Dendritic cell treated with granulocyte-macrophage colony-stimulating factor and Interleukin-4, amounts not matched to agents 40 ng/mL and 50 ng/mL, for 4 days (primary cell): ENCODE measurements at regions not wholly inside any gene's neighbourhood (a gene's known extent, or its start where the extent isn't known, plus 50 kb on each side); places are given as distances from the start of the nearest gene placed in this dataset.
"Not testable (repeated sequence)": the region's sequence is repeated elsewhere in the genome, so short reads cannot be mapped to it uniquely, and the experiment has no call there.

Experiments
- H3K27ac Mint-ChIP-seq: one replicate; pipeline ENCODE4 v1.8.0; 2022; ENCODE audit warnings: mild to moderate bottlenecking, mixed read lengths
- H3K27me3 Mint-ChIP-seq: one replicate; pipeline ENCODE4 v1.8.0; 2022; ENCODE audit warnings: mild to moderate bottlenecking, mixed read lengths
- H3K36me3 Mint-ChIP-seq: one replicate; pipeline ENCODE4 v1.8.0; 2022; ENCODE audit warnings: low read depth, mixed read lengths
- H3K4me1 Mint-ChIP-seq: one replicate; pipeline ENCODE4 v1.8.0; 2022; ENCODE audit warnings: low read depth, mixed read lengths
- H3K4me3 Mint-ChIP-seq: one replicate; pipeline ENCODE4 v1.8.0; 2022; ENCODE audit warnings: mild to moderate bottlenecking, moderate library complexity, mixed read lengths
- H3K9me3 Mint-ChIP-seq: one replicate; pipeline ENCODE4 v1.8.0; 2022; ENCODE audit warnings: mixed read lengths
- intact Hi-C: fragments of 100-400 bp; cut with micrococcal nuclease; formaldehyde crosslinking; loops from one replicate; pipeline ENCODE4 v1.15.0; 2022

DNA sequence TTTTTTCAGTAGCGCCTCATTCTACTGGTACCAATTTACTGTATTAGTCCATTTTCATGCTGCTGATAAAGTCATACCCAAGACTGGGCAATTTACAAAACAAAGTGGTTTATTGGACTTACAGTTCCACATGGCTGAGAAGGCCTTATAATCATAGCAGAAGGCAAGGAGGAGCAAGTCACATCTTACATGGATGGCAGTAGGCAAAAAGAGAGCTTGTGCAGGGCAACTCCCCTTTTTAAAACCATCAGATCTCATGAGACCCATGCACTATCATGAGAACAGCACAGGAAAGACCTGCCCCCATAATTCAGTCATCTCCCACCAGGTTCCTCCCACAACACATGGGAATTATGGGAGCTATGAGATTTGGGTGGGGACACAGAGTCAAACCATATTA, 443.5 kb downstream of the SH2D1A start:
- peaks cover 15% of the 10 kb centered on the region for H3K9me3 Mint-ChIP-seq
- H3K4me1 Mint-ChIP-seq, intact Hi-C loops, H3K27me3 Mint-ChIP-seq, H3K27ac Mint-ChIP-seq, H3K36me3 Mint-ChIP-seq, H3K4me3 Mint-ChIP-seq: not testable (repeated sequence)

DNA sequence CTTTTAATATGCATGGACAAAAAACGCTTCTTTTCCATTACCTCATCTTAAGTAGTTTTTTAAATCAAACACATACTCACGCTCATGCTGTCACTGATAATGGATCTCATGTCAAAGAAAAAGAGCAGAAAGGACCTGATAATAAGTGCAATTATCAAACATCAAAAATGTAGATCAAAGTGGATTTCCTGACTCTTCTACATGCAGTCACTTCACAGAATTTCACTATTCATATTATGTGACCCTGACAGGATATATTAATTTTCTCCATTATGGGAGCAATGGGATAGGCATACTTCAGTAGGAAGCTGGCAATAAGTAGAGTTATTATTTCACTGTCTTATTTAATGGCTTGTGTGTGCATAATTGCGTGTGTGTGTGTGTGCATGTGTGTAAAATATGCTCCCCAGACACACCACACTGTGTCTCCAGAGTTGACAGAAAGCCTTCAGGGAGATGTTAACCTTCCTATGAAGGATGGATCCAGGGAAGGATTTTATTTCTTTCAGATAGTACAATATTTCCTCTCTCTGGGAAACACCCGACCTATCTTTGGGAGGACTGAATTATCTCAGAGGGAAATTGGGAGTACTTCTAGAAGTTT, 445.2 kb downstream of the SH2D1A start:
- peaks cover 15% of the 10 kb centered on the region for H3K9me3 Mint-ChIP-seq
- H3K4me3 Mint-ChIP-seq: no peak overlapping the region
- H3K4me1 Mint-ChIP-seq: no peaks in the 10 kb centered on the region
- no peak overlapping the region for H3K27ac Mint-ChIP-seq
- H3K27me3 Mint-ChIP-seq: no peaks in the 10 kb centered on the region
- H3K36me3 Mint-ChIP-seq: no peaks in the 10 kb centered on the region
- intact Hi-C loops: no loop called here

DNA sequence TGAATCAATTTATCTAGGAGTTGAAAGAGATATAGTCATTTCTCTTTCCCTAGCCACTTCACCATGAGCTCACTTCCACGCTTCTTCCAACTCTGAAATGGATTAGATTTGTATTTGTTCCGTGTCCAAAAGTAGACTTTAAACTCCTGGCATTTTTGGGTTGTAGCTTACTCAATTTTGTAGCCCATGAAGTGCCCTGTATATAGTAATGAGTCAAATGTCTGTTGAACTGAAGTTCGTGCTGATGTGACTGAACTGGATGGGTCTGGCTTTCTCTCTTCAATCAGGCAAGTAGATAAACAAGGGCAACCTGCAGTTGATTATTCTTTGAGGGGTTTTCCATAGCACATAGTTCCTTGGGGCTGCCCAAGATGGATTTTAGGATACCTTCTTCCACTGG, 450.6 kb downstream of the SH2D1A start:
- Mint-ChIP-seq H3K27me3 (no peaks in the 10 kb centered on the region), H3K36me3 (no peaks in the 10 kb centered on the region), H3K9me3 (peaks cover 17% of the 10 kb centered on the region), H3K27ac (no peak overlapping the region), H3K4me3 (no peak overlapping the region), H3K4me1 (no peaks in the 10 kb centered on the region)
- intact Hi-C loops: no loop called here

DNA sequence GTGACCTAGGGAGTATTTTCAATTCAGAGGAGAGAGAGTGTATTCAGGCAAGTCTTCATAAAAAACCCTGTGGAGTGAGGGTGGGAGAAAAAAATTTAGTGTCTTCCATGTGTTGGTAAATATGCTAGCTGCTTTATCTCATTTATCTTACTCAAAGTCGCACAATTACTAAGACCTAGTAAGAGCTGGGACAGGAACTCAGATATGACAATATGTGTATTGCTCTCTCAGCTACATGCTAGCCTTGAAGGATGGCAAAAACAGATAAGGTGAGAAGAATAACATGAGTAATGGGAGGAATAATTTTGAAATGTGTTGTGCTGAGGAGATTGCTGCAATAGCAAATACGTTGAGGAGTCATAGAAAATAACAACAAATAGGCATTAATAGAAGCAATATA, 458.6 kb downstream of the SH2D1A start:
- Mint-ChIP-seq H3K4me3 (no peak overlapping the region), H3K27me3 (no peaks in the 10 kb centered on the region), H3K9me3 (peaks cover 70% of the 10 kb centered on the region), H3K27ac (no peak overlapping the region), H3K36me3 (no peaks in the 10 kb centered on the region), H3K4me1 (no peaks in the 10 kb centered on the region)
- intact Hi-C loops: no loop called here

DNA sequence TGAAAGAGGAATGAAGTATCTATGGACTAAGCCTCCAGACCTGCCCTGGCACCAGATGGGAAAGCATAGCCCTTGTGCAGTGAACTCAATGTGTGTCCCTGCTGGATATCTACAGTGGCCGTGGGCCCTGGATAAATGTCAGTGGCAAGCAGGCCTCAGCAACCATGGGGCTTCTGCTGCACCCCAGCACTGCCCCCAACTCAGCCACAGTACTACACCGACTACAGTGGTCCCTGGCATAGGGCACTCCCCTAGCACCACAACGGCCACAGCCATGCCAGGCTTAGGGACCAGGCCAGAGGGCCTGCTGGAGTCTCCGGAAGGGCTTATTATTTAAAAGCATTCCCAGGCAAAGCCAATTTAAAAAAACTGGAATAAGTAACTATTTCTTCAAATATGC, 459.1 kb downstream of the SH2D1A start:
- intact Hi-C loops: no loop called here
- Mint-ChIP-seq H3K27ac (no peak overlapping the region), H3K36me3 (no peaks in the 10 kb centered on the region), H3K4me3 (no peak overlapping the region), H3K27me3 (no peaks in the 10 kb centered on the region), H3K9me3 (peaks cover 66% of the 10 kb centered on the region), H3K4me1 (no peaks in the 10 kb centered on the region)

DNA sequence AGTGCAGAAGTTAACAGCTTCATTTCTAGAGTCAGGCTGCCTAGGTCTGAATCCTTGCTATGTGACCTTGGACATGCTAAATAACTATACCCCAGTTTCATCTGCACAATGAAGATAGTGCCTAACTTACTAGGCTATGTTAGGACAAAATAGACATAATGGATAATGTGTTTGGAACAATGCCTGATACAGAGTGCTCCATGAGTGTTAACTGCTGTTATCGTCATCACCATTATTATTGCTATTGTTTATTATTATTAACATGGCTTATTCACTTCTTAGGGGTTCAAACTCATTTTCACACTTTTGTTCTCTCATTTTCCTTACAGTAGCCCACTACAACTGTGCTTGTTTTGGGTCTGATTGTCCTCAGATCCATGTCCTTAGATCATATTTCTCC, 467.7 kb downstream of the SH2D1A start:
- Mint-ChIP-seq H3K9me3 (peaks cover 9% of the 10 kb centered on the region), H3K4me1 (no peaks in the 10 kb centered on the region), H3K36me3 (no peaks in the 10 kb centered on the region), H3K27ac (no peak overlapping the region), H3K4me3 (no peak overlapping the region), H3K27me3 (no peaks in the 10 kb centered on the region)
- intact Hi-C loops: no loop called here

DNA sequence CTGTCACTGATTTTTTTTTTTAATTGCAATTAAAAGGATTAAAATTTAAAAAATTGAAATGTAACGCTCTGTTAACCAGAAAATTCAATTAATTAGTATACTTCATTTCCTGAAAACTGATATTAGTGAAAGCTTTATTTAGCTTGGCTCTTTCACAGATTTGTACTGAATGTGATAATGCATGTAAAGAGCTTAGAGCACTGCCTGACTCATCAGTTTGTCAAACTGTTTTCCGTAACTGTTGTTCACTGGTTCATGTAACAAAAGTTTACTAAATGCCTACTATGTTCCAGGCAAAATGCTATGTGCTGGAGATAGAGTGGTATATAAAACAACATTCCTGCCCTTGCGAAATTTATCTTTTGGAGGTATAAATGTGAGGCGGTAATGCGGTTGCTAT, 471.7 kb downstream of the SH2D1A start:
- no peak overlapping the region for H3K27ac Mint-ChIP-seq
- no peaks in the 10 kb centered on the region for H3K4me1 Mint-ChIP-seq
- no peaks in the 10 kb centered on the region for H3K36me3 Mint-ChIP-seq
- intact Hi-C loops: no loop called here
- H3K27me3 Mint-ChIP-seq: no peaks in the 10 kb centered on the region
- no peak overlapping the region for H3K4me3 Mint-ChIP-seq
- H3K9me3 Mint-ChIP-seq: no peaks in the 10 kb centered on the region

DNA sequence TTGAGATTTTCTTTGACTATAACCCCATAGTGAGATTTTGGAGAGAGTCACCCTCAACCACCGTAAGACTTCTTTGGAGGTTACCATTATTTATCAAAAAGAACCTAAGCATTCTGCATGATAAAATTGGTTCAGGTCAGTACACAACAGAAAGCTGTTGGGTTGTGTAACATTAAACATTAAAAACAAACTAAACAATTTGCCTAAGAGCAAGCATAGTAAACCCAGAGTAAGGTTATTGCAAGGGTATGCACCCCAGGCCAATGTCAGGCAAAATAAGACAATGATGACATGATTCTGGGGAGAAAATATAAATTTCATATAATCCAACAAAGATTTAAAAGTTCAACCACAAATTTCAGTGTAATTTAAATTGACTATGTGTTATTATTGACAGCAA, 472.4 kb downstream of the SH2D1A start:
- Mint-ChIP-seq H3K36me3 (no peaks in the 10 kb centered on the region), H3K4me1 (no peaks in the 10 kb centered on the region), H3K9me3 (no peaks in the 10 kb centered on the region), H3K4me3 (no peak overlapping the region), H3K27ac (no peak overlapping the region), H3K27me3 (no peaks in the 10 kb centered on the region)
- intact Hi-C loops: no loop called here

DNA sequence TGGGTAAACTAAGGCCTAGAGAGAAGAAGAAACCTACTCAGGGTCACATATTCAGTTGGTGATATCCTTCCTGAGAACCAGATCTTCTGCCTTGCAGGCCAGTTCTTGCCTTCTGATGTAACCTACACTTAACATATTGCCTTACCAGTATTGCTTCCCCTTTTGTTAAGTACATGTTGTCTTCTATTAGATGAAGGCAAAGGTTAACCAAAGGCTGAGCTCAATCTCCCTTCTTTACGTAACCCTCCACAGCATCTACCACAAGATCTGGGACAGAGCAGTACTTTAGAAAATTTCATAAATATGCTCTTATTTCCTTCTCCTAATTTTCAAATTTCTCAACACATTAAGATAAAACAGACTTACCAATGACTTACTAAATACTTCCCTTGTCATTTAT, 474.4 kb downstream of the SH2D1A start:
- no peaks in the 10 kb centered on the region for H3K36me3 Mint-ChIP-seq
- no peaks in the 10 kb centered on the region for H3K27me3 Mint-ChIP-seq
- no peak overlapping the region for H3K27ac Mint-ChIP-seq
- no peak overlapping the region for H3K4me3 Mint-ChIP-seq
- no peaks in the 10 kb centered on the region for H3K4me1 Mint-ChIP-seq
- intact Hi-C loops: no loop called here
- no peaks in the 10 kb centered on the region for H3K9me3 Mint-ChIP-seq

DNA sequence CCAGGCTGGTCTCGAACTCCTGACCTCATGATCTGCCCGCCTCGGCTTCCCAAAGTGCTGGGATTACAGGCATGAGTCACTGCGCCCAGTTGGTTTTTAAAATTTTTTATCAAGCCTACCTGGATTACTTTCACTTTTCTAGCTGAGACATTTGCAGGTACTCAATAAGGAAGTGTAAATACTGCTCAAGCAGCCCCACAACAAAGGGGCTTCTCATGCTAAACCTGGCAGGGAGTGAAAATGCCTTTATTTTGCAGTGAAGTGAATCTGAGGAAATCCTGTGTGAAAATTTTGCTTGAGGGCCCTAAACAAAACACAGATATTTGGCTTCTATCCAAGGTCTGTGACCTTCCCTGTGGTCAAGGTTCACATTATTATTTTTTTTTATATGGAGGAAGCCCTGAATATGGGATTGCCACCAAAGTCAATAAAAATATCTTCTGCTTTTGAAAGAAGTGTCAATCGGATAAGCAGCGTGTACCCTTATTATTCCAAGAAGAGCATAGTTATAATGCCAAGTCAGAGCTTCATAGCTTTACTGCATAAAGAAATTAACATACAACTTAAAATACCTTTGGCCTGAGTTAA, 481.0 kb downstream of the SH2D1A start:
- Mint-ChIP-seq H3K36me3 (no peaks in the 10 kb centered on the region), H3K27me3 (no peaks in the 10 kb centered on the region), H3K9me3 (no peaks in the 10 kb centered on the region), H3K27ac (no peak overlapping the region), H3K4me3 (no peak overlapping the region), H3K4me1 (no peaks in the 10 kb centered on the region)
- intact Hi-C loops: no loop called here

DNA sequence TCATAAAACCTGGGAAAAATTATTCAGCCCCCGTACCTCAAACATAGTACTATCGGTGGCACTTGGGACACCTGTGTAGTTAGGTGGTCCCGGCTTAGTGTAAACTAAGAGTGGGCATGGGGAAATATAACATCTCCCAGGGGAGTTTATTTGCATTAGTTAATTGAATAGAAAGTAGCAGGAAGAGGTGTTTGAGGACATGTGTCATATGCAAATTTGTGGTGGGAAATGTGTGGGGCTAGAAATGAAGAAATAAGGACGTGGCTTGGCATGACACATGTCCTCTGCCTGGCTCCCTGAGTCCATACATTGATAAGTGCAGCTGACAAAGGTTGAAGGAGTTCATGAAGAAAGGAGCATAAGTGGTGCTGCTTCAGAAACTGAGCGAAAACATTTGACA, 483.6 kb downstream of the SH2D1A start:
- intact Hi-C loops: no loop called here
- H3K36me3 Mint-ChIP-seq: no peaks in the 10 kb centered on the region
- H3K9me3 Mint-ChIP-seq: no peaks in the 10 kb centered on the region
- H3K4me1 Mint-ChIP-seq: no peaks in the 10 kb centered on the region
- H3K4me3 Mint-ChIP-seq: no peak overlapping the region
- no peak overlapping the region for H3K27ac Mint-ChIP-seq
- no peaks in the 10 kb centered on the region for H3K27me3 Mint-ChIP-seq

DNA sequence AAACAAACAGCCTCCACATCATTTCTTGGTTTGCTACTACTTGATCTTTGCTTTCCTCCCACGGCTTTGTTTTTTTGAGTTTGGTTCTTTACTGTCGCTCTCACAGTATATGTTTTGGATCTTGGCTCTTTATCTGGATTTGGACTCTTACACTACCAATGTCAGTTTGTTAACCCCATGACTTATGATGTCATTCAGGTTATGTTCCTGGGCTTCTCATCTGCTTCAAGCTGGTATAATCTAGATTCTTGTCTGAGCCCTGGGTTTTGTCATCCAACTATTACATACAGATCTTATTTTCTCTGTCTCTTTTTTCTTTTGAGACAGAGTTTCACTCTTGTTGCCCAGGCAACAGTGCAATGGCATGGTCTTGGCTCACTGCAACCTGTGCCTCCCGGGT, 482.9 kb upstream of the TEX13C start:
- no peaks in the 10 kb centered on the region for H3K36me3 Mint-ChIP-seq
- intact Hi-C loops: no loop called here
- H3K9me3 Mint-ChIP-seq: no peaks in the 10 kb centered on the region
- no peaks in the 10 kb centered on the region for H3K4me1 Mint-ChIP-seq
- H3K4me3 Mint-ChIP-seq: no peak overlapping the region
- H3K27me3 Mint-ChIP-seq: no peaks in the 10 kb centered on the region
- H3K27ac Mint-ChIP-seq: no peak overlapping the region

DNA sequence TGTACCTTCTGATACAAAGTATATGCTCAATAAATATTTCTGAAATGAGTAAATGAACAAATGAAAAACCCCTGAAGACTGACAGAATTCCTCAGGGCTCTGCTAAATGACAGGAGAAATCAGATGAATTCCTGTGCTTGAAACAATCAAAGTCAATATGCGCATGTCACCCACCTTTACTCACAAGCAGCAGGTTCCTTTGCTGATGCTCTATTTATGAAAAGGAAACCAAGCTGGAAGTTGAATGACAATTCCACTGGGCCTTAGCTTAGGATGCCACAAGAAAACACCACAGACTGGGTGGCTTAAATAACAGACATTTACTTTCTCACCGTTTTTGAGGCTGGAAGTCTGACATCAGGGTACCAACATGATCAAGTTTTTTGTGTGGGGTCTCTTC, 477.5 kb upstream of the TEX13C start:
- H3K36me3 Mint-ChIP-seq: no peaks in the 10 kb centered on the region
- intact Hi-C loops: no loop called here
- H3K27ac Mint-ChIP-seq: no peak overlapping the region
- H3K4me3 Mint-ChIP-seq: no peak overlapping the region
- no peaks in the 10 kb centered on the region for H3K9me3 Mint-ChIP-seq
- H3K27me3 Mint-ChIP-seq: no peaks in the 10 kb centered on the region
- no peaks in the 10 kb centered on the region for H3K4me1 Mint-ChIP-seq

DNA sequence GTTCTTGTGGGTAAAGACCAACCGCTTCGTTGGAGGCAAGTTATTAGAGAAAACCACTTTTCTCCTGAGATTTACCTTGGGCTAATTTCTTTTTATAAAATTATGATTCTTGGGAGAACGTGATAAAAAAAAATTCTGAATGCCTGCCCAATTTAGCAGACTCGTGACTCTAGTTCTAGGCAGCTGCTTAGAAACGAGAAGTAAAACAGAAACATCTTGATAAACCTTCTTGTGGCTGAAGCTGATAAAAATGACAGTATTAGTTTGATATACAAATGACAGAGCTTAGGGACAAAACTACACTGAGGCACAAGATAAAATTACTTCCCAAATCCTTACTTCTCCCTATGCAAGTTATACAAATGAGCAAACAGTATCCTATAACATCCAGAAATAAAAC, 458.9 kb upstream of the TEX13C start:
- no peaks in the 10 kb centered on the region for H3K27me3 Mint-ChIP-seq
- intact Hi-C loops: no loop called here
- H3K4me1 Mint-ChIP-seq: no peaks in the 10 kb centered on the region
- H3K4me3 Mint-ChIP-seq: no peak overlapping the region
- H3K27ac Mint-ChIP-seq: no peak overlapping the region
- no peaks in the 10 kb centered on the region for H3K36me3 Mint-ChIP-seq
- peaks cover 9% of the 10 kb centered on the region for H3K9me3 Mint-ChIP-seq

DNA sequence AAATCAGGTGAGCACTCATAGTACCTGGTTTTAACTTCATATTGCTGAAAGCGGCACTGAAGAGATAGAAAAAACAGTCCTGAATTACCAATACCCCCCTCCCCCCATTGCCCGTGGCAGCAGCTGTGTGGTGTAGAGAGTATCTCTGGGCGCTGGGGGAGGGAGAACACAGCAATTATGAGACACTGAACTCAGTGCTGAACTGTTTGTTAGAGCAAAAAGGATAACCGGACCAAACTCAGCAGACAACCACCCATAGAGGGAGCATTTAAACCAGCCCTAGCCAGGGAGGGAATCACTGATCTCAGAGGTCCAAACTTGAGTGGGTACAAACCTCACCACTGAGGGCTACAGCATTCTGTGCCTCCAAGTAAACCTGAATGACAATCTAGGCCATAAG, 457.4 kb upstream of the TEX13C start:
- Mint-ChIP-seq H3K27me3 (no peaks in the 10 kb centered on the region), H3K27ac (no peak overlapping the region), H3K9me3 (peaks cover 9% of the 10 kb centered on the region), H3K4me1 (no peaks in the 10 kb centered on the region), H3K36me3 (no peaks in the 10 kb centered on the region), H3K4me3 (no peak overlapping the region)
- intact Hi-C loops: no loop called here
